Hematopoietic multipotent progenitor cell treated with erythropoietin and hydrocortisone succinate and interleukin-3 and kit ligand, for 15 days (in vitro differentiated cells): ENCODE measurements at regions not wholly inside any gene's neighbourhood (a gene's known extent, or its start where the extent isn't known, plus 50 kb on each side); places are given as distances from the start of the nearest gene placed in this dataset.

Experiments
- DNase-seq: peaks from one replicate; pipeline ENCODE4 v3.0.0-alpha.2; 2015; ENCODE audit warnings: low spot score

DNA sequence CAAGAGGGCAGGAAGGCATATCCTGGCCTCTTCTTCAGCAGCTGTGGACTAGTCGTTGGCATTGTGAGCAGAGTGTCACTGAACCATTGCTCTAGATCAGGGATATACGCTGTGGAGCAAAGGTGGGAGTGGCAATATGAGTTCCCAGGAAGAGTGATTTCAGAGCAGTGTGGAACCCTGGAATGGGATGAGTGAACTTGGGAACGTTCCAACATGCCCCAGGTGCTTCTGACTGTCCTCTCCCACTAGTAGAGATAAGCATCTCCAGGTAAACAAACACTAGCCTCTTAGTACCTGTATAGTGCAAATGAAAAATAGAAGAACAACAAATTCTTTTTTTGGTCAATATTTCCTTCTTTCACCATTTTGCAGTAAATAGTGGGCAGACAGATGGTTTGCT, 123.6 kb upstream of the VEPH1 start:
- DNase-seq: no peak

DNA sequence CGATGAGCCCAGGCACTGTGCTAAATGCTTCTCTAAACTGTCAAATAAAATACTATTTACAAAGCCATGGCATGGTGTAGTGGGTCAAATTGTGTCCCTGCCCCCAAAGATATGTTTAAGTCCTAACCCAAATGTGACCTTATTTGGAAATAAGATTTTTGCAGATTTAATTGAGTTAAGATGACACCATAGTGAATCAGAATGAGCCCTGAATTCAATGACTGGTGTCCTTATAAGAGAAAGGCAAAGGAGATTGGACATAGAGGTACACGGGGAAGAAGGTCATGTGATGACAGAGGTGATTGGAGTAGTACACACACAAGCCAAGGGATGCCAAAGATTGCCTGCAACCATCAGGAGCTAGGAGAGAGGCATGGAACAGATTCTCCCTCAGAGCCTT, 121.6 kb upstream of the VEPH1 start:
- DNase-seq: no peak

- no peak for DNase-seq
Observed at GRCh38 chr3:157618886-157619285, 115.7 kb upstream of the VEPH1 start.

DNA sequence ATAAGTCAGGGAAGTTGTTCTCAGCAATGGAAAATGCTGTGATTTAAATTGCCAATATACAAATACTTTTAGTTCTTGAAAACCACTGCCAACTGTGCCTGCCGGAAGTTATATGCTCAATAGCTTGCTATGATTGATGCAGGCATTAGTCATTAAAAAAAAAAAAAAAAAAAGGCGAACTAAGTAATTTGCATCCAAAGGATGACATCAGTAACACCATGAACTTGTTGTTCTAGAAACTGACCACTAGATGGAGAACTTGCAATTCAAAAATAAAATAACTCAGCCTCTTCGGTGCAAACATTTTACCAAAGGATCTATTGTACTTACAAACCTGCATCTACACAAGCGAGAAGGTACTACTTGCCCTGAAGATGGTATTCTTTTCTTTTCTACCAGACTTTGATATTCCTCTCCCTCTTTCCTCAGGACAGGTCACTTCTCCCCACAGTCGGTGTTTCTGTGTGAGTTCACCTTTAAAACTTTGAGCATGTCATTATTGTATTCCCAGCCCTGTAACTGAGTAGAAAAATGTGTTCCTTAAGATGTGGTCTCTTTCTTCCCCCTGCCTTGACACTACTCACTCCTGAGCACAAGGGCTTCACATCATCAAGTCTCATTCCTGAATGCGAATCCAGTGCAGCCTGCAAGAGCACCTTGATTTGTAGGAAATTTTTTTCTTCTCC, 115.0 kb upstream of the VEPH1 start:
- DNase-seq: peak; percentile 44

DNA sequence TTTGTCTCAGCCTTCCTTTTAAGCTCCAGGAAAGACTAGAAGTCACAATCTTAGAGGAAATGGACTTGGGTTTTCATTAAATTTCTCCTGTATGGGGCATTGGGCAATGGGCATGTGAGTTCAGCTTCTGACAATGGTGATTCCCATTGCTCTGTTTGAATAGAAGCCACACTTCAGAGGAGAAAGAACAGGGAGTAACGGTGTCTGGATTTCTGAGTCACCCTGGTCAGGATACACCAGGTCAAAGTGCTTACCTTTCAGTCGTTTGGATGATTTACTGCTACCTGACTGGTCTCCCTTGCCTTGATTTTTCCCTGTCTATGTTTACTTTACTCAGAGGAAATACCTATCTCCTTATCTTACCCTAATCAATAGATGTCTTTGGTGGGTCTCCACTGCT, 111.7 kb upstream of the VEPH1 start:
- no peak for DNase-seq

- DNase-seq: no peak
Observed at GRCh38 chr3:157611536-157612076, 108.4 kb upstream of the VEPH1 start.

GRCh38 chr3:157610876-157611535, 107.8 kb upstream of the VEPH1 start:
- no peak for DNase-seq

- no peak for DNase-seq
Observed at GRCh38 chr3:157607826-157608405, 104.7 kb upstream of the VEPH1 start.

GRCh38 chr3:157606852-157607197, 103.6 kb upstream of the VEPH1 start:
- DNase-seq: no peak

DNA sequence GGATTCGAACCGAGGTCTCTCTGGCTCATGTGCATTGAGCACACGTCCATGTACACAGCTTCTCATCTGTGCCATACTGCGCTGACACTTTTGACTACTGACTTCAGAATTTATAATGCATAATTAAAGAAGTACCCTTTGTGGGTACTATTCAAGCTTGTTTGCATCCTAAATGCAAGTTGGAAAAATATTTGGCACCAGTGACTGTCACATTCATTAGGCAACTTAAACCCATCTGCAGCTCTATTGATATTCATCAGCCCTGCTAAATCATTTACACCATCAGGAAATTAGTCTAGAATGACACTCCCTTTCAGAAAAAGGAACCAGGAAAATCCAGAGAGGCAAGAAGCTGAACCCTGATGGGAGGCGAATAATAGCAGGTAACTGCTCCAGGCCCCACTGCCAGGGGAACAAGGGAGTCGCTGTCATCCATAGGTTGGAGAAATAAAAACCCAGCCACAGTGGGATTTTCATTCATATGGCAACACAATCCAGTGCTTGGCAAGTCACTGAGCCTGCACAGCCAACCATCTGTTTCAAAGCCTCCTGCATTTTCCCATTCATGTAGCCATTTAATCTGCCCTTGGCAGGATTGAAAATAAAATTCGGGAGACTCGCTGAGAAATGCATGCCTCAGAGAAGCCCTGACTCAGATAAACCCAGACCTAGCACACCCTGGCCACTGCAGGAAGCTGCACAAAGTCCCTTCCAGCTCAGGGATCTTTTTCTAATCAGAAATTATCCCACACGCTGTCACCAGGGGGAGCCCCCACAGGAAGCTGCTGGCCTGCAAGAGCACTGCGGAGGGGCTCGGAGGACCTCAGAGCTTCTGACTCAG, 103.0 kb upstream of the VEPH1 start:
- peak; percentile 20 for DNase-seq

DNA sequence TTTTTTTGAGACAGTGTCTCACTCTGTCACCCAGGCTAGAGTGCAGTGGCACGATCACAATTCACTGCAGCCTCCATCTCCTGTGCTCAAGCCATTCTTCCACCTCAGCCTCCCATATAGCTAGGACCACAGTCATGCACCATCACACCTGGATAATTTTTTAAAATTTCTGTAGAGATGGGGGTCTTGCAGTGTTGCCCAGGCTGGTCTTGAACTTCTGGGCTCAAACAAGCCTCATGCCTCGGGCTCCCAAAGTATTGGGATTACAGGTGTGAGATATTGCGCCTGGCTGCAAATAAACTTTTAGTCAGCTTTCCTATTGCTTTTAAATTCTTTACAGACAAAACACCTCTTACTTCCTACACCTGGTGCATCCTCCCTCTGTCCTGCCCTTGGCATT, 102.1 kb upstream of the VEPH1 start:
- no peak for DNase-seq

- DNase-seq: no peak
Observed at GRCh38 chr3:157602424-157602823, 99.2 kb upstream of the VEPH1 start.

GRCh38 chr3:157595259-157595658, 92.0 kb upstream of the VEPH1 start:
- DNase-seq: no peak

DNA sequence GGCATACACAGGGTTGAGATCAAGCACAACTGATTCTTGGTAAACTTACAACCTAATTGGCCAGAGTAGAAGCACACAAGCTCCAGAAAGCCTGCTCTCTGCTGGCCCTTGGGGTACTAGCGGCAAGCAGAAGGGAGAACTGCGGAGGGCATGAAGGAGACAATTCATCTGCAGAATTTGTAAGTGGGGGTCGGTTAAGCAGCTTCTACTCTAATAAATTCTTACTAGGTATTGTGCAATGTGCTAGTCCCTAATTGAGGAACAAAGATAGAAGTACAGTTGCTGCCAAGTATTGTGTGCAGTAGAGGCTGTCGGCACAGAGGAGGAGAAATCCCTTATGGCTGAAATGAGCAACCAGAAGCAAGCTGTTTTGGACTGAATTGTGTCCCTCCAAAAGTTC, 91.2 kb upstream of the VEPH1 start:
- DNase-seq: no peak

DNA sequence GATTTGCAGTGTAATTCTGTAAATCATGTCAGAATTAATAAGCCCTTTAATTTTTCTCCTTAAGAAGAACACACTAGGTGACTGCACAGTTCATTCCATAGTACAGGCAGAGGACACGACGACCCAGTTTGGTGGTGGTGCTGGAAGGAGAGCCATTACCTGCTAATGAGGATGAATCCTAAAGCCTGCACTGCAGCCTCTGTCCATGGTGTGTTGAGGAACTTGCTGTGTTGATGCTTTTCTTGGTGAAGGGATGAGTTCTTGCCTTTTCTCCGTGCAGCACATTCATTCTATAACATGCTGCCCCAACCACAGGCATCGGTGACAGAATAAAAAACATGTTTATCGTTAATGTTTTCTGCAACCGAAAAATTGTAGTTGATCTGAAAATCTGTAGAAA, 89.6 kb upstream of the VEPH1 start:
- no peak for DNase-seq

GRCh38 chr3:157590273-157590672, 87.1 kb upstream of the VEPH1 start:
- no peak for DNase-seq

DNA sequence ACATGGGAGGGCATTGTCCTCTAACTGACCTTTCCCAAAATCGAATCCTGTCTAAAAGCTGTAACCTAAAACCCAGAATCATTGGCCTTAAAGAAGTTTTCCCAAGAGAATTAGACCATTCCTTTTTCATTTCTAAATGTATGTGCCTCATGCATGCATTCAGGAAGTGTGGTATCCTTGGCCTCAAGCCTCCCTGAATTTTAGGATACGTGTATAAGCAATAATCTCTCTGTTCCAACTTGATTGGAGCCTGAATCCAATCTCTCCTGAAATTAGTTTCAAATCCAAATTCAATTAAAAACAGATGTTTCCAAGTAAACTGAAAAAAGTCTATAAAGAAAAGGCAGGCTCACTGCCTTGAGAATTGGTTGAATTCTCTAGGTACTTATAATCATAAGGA, 86.0 kb upstream of the VEPH1 start:
- DNase-seq: no peak

- no peak for DNase-seq
Observed at GRCh38 chr3:157588386-157589060, 85.3 kb upstream of the VEPH1 start.

GRCh38 chr3:157586293-157586692, 83.1 kb upstream of the VEPH1 start:
- no peak for DNase-seq

DNA sequence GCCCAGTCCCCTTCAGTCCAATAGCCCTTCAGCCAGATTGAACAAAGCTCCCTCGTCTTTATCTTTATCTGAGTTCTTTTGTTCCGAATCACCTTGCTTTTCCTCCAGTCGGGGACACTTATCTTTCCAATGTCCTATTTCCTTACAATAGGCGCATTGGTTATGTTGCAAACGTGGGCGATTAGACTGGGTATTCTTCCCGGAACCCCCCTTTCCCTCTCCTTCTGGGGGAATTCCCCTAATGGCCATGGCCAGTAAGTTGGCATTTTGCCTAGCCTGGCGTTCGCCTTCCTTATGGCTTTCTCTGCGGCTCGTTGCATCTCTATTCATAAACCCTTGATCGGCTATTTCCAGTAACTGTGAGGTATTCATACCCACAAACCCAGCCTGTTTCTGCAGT, 82.2 kb upstream of the VEPH1 start:
- DNase-seq: no peak

- DNase-seq: no peak
Observed at GRCh38 chr3:157582637-157582973, 79.4 kb upstream of the VEPH1 start.

DNA sequence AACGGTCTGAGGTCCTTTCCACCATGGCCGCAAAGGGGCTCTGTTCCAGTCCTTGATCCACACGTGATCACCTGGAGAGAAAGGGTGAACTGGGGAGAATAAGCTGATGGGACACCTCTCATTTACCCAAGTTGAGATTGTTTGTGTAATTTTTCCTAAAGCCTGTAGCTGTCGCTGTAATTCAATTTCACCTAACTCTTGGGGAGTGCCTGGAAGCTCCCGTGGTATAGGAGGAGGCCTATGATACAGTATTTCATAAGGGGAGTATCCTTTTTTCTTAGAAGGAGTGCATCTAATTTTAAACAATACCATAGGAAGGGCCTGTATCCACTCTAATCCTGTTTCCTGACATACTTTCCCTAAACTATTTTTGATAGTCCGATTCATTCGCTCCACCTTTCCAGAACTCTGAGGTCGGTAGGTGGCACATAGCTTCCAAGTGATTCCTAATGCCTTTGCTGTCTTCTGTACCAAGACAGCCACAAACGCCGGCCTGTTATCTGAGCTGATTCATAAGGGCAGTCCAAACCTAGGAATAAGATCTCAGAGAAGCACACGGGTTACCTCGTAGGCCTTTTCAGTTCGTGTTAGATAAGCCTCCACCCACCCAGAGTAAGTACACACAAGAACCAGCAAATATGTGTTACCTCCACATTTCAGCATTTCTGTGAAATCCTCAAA, 78.9 kb upstream of the VEPH1 start:
- DNase-seq: peak; percentile 15
